H1 (cell line): ENCODE measurements at regions not wholly inside any gene's neighbourhood (a gene's known extent, or its start where the extent isn't known, plus 50 kb on each side); places are given as distances from the start of the nearest gene placed in this dataset.

Experiments
- CTCF ChIA-PET: fragments of 300-600 bp; sonication (Branson Sonifier 250); formaldehyde crosslinking; loops from one replicate; lab custom pipeline; 2021; ENCODE audit not compliant: partially characterized antibody; lab: Charles Lee
- POLR2A ChIA-PET: fragments of 300-600 bp; sonication (Branson Sonifier 250); formaldehyde crosslinking; loops from one replicate; lab custom pipeline; 2021; ENCODE audit warnings: inconsistent platforms; ENCODE audit not compliant: partially characterized antibody; lab: Charles Lee
- DNase-seq, 2 experiments: peaks; one replicate each; pipeline versions ENCODE4 v3.0.0 to v3.0.0-alpha.2; 2010 to 2022; ENCODE audit warnings: low spot score in 2 of 2, low read depth in 1 of 2, mixed read lengths in 1 of 2
- FAIRE-seq: peaks from 2 replicates; lab custom pipeline; 2011; peaks lifted over from hg19 to GRCh38; lab: Jason Lieb, UNC
- H2AFZ ChIP-seq: 2 replicates; pipeline ENCODE4 v1.8.1; 2012; ENCODE audit warnings: low read length, inconsistent platforms
- H2AK5ac ChIP-seq: 2 replicates; pipeline ENCODE4 v1.6.1; 2013; ENCODE audit warnings: low read depth, low read length
- H2BK120ac ChIP-seq: replicated peaks from 2 replicates; pipeline ENCODE3; 2013; ENCODE audit warnings: low read depth, low read length, inconsistent platforms
- H2BK12ac ChIP-seq: 2 replicates; pipeline ENCODE4 v1.6.1; 2013; ENCODE audit warnings: low read depth, low read length
- H2BK15ac ChIP-seq: 2 replicates; pipeline ENCODE4 v1.6.1; 2013; ENCODE audit warnings: low read length
- H2BK20ac ChIP-seq: 2 replicates; pipeline ENCODE4 v1.6.1; 2013; ENCODE audit warnings: low read length
- H2BK5ac ChIP-seq: 2 replicates; pipeline ENCODE4 v1.6.1; 2013; ENCODE audit warnings: low read depth, low read length
- H3K14ac ChIP-seq: 2 replicates; pipeline ENCODE4 v1.6.1; 2013; ENCODE audit warnings: inconsistent platforms; ENCODE audit not compliant: insufficient read length
- H3K18ac ChIP-seq: 2 replicates; pipeline ENCODE4 v1.6.1; 2013; ENCODE audit warnings: low read length; ENCODE audit errors: extremely low read depth
- H3K23ac ChIP-seq: 2 replicates; pipeline ENCODE4 v1.6.1; 2013; ENCODE audit warnings: inconsistent platforms; ENCODE audit not compliant: insufficient read length
- H3K23me2 ChIP-seq: 2 replicates; pipeline ENCODE4 v1.6.1; 2013; ENCODE audit warnings: low read depth, low read length
- H3K27ac ChIP-seq: 2 replicates; pipeline ENCODE4 v1.6.1; 2011; ENCODE audit warnings: low read depth, low read length, inconsistent platforms
- H3K27me3 ChIP-seq, 4 experiments: replicated peaks in 1 of 4; 1 replicate in 1 of 4; 2 replicates in 3 of 4; pipeline versions ENCODE4 v1.6.1 to v1.8.1; 2011 to 2013; ENCODE audit warnings: low read length in 3 of 4, mild to moderate bottlenecking in 3 of 4, inconsistent platforms in 2 of 4, mixed read lengths in 2 of 4, moderate library complexity in 1 of 4; ENCODE audit not compliant: control insufficient read depth in 3 of 4, insufficient read depth in 3 of 4; ENCODE audit errors: extremely low read depth in 1 of 4
- H3K36me3 ChIP-seq, 4 experiments: 2 replicates each; pipeline versions ENCODE4 v1.6.1 to v1.8.1; 2011 to 2013; ENCODE audit warnings: mild to moderate bottlenecking in 4 of 4, low read length in 3 of 4, moderate library complexity in 2 of 4, control low read depth in 1 of 4, inconsistent platforms in 1 of 4; ENCODE audit not compliant: insufficient read depth in 4 of 4, control insufficient read depth in 2 of 4
- H3K4ac ChIP-seq: replicated peaks from 2 replicates; pipeline ENCODE3; 2013; ENCODE audit warnings: low read length, low read depth, mixed read lengths, inconsistent platforms; ENCODE audit not compliant: insufficient read length
- H3K4me1 ChIP-seq, 4 experiments: replicated peaks in 1 of 4; 1 replicate in 1 of 4; 2 replicates in 3 of 4; pipeline versions ENCODE4 v1.6.1 to v1.8.1; 2011 to 2013; ENCODE audit warnings: low read length in 3 of 4, inconsistent platforms in 2 of 4, mixed read lengths in 1 of 4; ENCODE audit not compliant: insufficient read depth in 4 of 4, control insufficient read depth in 3 of 4
- H3K4me2 ChIP-seq, 2 experiments: 2 replicates each; pipeline versions ENCODE4 v1.6.1 to v1.8.1; 2011 to 2013; ENCODE audit warnings: low read depth in 2 of 2, low read length in 2 of 2, control low read depth in 1 of 2, inconsistent platforms in 1 of 2, mild to moderate bottlenecking in 1 of 2; ENCODE audit not compliant: insufficient read depth in 1 of 2
- H3K4me3 ChIP-seq, 4 experiments: fragments of 200-600, 300-600 bp in 1 of 4; sonication (generic), shearing (Covaris generic), sonication (Bioruptor Twin) in 1 of 4; 2 replicates each; pipeline versions ENCODE4 v1.5.1 to v1.8.1; 2011 to 2016; ENCODE audit warnings: low read length in 4 of 4, low read depth in 3 of 4, control low read depth in 2 of 4, inconsistent platforms in 2 of 4, mild to moderate bottlenecking in 2 of 4, mixed read lengths in 1 of 4, moderate library complexity in 1 of 4; ENCODE audit not compliant: insufficient read depth in 2 of 4; ENCODE audit errors: extremely low read depth in 1 of 4
- H3K56ac ChIP-seq: replicated peaks from 2 replicates; pipeline ENCODE3; 2013; ENCODE audit warnings: low read depth, mild to moderate bottlenecking, mixed read lengths, low read length, inconsistent platforms; ENCODE audit not compliant: insufficient read length
- H3K79me1 ChIP-seq: 2 replicates; pipeline ENCODE4 v1.6.1; 2013; ENCODE audit warnings: low read depth, low read length, control low read depth
- H3K79me2 ChIP-seq, 2 experiments: 2 replicates each; pipeline versions ENCODE4 v1.6.1 to v1.8.1; 2012 to 2013; ENCODE audit warnings: low read length in 2 of 2, mild to moderate bottlenecking in 2 of 2, inconsistent platforms in 1 of 2; ENCODE audit not compliant: insufficient read depth in 2 of 2, control insufficient read depth in 1 of 2
- H3K9ac ChIP-seq, 4 experiments: replicated peaks in 1 of 4; 1 replicate in 1 of 4; 2 replicates in 3 of 4; pipeline versions ENCODE4 v1.6.1 to v1.8.1; 2011 to 2013; ENCODE audit warnings: low read depth in 3 of 4, low read length in 3 of 4, control low read depth in 2 of 4, mild to moderate bottlenecking in 2 of 4, moderate library complexity in 2 of 4, inconsistent platforms in 1 of 4; ENCODE audit errors: extremely low read depth in 1 of 4
- H3K9me3 ChIP-seq, 2 experiments: 2 replicates each; pipeline versions ENCODE4 v1.6.1 to v1.8.1; 2012 to 2013; ENCODE audit warnings: mild to moderate bottlenecking in 2 of 2, moderate library complexity in 2 of 2, control low read depth in 1 of 2, inconsistent platforms in 1 of 2, low read depth in 1 of 2, low read length in 1 of 2, mixed read lengths in 1 of 2; ENCODE audit not compliant: insufficient read depth in 2 of 2
- H4K20me1 ChIP-seq, 2 experiments: replicated peaks in 1 of 2; 2 replicates each; pipeline versions ENCODE3 to v1.8.1; 2011 to 2013; ENCODE audit warnings: inconsistent platforms in 2 of 2, low read length in 2 of 2, mild to moderate bottlenecking in 1 of 2; ENCODE audit not compliant: insufficient read depth in 2 of 2, control insufficient read depth in 1 of 2
- H4K5ac ChIP-seq: 2 replicates; pipeline ENCODE4 v1.6.1; 2013; ENCODE audit warnings: low read length, low read depth, mixed read lengths, inconsistent platforms; ENCODE audit not compliant: insufficient read length
- H4K8ac ChIP-seq: 2 replicates; pipeline ENCODE4 v1.8.0; 2013; ENCODE audit warnings: mild to moderate bottlenecking, moderate library complexity, low read length, inconsistent platforms; ENCODE audit not compliant: insufficient read depth; ENCODE audit errors: extremely low read depth
- H4K91ac ChIP-seq: replicated peaks from 2 replicates; pipeline ENCODE3; 2013; ENCODE audit warnings: low read length, mixed read lengths, inconsistent platforms; ENCODE audit not compliant: insufficient read length
- BCL11A ChIP-seq, 2 experiments: IDR thresholded peaks; one replicate each; pipeline ENCODE4 v1.6.1; 2011; ENCODE audit warnings: low read depth in 2 of 2, low read length in 2 of 2, mild to moderate bottlenecking in 2 of 2
- CHD2 ChIP-seq: IDR thresholded peaks from 2 replicates; pipeline ENCODE4 v1.6.1; 2012; ENCODE audit warnings: low read length, improper control_type of control experiment
- KDM5A ChIP-seq: fragments of 200-600 bp; IDR thresholded peaks from 2 replicates; pipeline ENCODE4 v1.7.1; 2012; ENCODE audit warnings: mild to moderate bottlenecking, low read length, inconsistent platforms, mixed read lengths
- NRF1 ChIP-seq: IDR thresholded peaks from 2 replicates; pipeline ENCODE4 v1.6.1; 2011; ENCODE audit warnings: mild to moderate bottlenecking, low read depth, low read length, improper control_type of control experiment
- POLR2A ChIP-seq, 2 experiments: IDR thresholded peaks; 1 replicate in 1 of 2; 2 replicates in 1 of 2; pipeline ENCODE4 v1.6.1; 2011; ENCODE audit warnings: low read depth in 2 of 2, low read length in 2 of 2, mild to moderate bottlenecking in 2 of 2; ENCODE audit errors: control extremely low read depth in 1 of 2
- RFX5 ChIP-seq: IDR thresholded peaks from 2 replicates; pipeline ENCODE4 v1.6.1; 2011; ENCODE audit warnings: low read depth, low read length, improper control_type of control experiment, borderline replicate concordance
- SP4 ChIP-seq: IDR thresholded peaks from 2 replicates; pipeline ENCODE4 v1.6.1; 2012; ENCODE audit warnings: low read length, inconsistent platforms
- SUZ12 ChIP-seq: fragments of 200-600 bp; sonication (generic); IDR thresholded peaks from 2 replicates; pipeline ENCODE4 v1.6.1; 2012; ENCODE audit warnings: mild to moderate bottlenecking, inconsistent platforms, low read length, moderate library complexity, mixed read lengths
- YY1 ChIP-seq: IDR thresholded peaks from 2 replicates; pipeline ENCODE4 v1.6.1; 2011; ENCODE audit warnings: low read depth, mild to moderate bottlenecking, low read length
- WGBS, 2 experiments: shearing (Covaris generic) in 1 of 2; methylation state at CpG; one replicate each; pipeline versions ENCODE4 v1.1.6 to v1.1.7; 2013 to 2015; ENCODE audit warnings: low lambda C conversion rate in 2 of 2, mixed read lengths in 2 of 2, inconsistent platforms in 1 of 2, low coverage in 1 of 2, missing lambda C conversion rate in 1 of 2; ENCODE audit not compliant: insufficient replicate concordance in 2 of 2, insufficient coverage in 1 of 2, insufficient read length in 1 of 2; ENCODE audit errors: extremely low coverage in 1 of 2, missing lambda C conversion rate in 1 of 2; 5-methylcytosine and 5-hydroxymethylcytosine counted together
- TF ChIP-seq, protein P1 (sequence below): IDR thresholded peaks from 2 replicates; pipeline ENCODE4 v1.6.1; 2011; ENCODE audit warnings: low read length, improper control_type of control experiment
- TF ChIP-seq, protein P2 (sequence below): IDR thresholded peaks from 2 replicates; pipeline ENCODE4 v1.6.1; 2012; ENCODE audit warnings: inconsistent platforms

DNA sequence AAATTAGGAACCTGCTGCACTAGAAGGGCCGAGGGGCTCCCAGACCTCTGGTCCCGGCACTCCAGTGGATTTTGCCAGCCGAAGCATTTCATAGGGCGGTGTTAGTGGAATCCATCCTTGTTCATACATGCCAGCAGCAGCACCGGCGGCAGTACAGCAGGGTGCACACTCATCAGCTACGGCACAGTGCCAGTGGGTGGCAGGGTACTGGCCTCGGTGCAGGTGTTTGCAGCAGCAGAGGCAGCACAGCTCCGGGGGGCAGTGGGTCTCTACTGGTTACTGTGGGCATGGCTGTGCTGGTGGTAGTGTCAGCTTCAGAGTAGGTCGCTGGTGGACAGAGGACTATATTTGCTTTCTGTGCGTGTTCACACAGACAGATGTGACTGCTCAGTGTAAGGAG lies 985.7 kb downstream of the CDH8 start:
- Histone ChIP-seq H2BK120ac (no peak overlapping the region), H3K18ac (no peak overlapping the region), H3K9ac (no peak overlapping the region), H3K56ac (no peak overlapping the region), H2BK12ac (no peak overlapping the region), H2AK5ac (no peak overlapping the region), H3K4me2 (no peak overlapping the region), H3K23me2 (no peaks in the 10 kb centered on the region), H2BK20ac (no peak overlapping the region), H4K91ac (no peak overlapping the region), H3K79me2 (no peaks in the 10 kb centered on the region), H3K79me1 (no peaks in the 10 kb centered on the region), H2BK15ac (no peak overlapping the region), H3K27me3 (no peaks in the 10 kb centered on the region), H2BK5ac (no peak overlapping the region; the same call in 1 of the 2 replicates), H3K23ac (no peak overlapping the region), H3K4ac (no peak overlapping the region), H4K8ac (no peak overlapping the region), H4K20me1 (no peaks in the 10 kb centered on the region), H3K36me3 (no peaks in the 10 kb centered on the region), H2AFZ (no peak overlapping the region), H3K4me1 (no peaks in the 10 kb centered on the region), H3K27ac (no peak overlapping the region), H4K5ac (no peak overlapping the region), H3K9me3 (no peaks in the 10 kb centered on the region), H3K4me3 (no peak overlapping the region), H3K14ac (no peak overlapping the region)
- CTCF ChIA-PET: no interaction called here
- WGBS, 2 experiments: 90% methylated on average over 10 of the region's 11 CpGs; no CpG with 5 or more reads in 1 of the 2 experiments
- DNase-seq: no peak
- FAIRE-seq: no peak
- POLR2A ChIA-PET: interaction anchor here (0.6 kb wide), 1 partner anchor 147 kb away, joined by 4 read pairs; no protein-coding TSS in a partner anchor
- TF ChIP-seq BCL11A (IDR thresholded peaks at IDR 0.05; ENCODE audit: low read depth in 2 of 2, low read length in 2 of 2) (no peak), RFX5 (no peak), SP4 (no peak), POLR2A (IDR thresholded peaks at IDR 0.05; ENCODE audit: control extremely low read depth in 1 of 2, low read depth in 2 of 2, low read length in 2 of 2) (no peak), YY1 (no peak), CHD2 (no peak), SUZ12 (no peak), KDM5A (no peak), NRF1 (no peak)
- TF ChIP-seq, protein P1, sequence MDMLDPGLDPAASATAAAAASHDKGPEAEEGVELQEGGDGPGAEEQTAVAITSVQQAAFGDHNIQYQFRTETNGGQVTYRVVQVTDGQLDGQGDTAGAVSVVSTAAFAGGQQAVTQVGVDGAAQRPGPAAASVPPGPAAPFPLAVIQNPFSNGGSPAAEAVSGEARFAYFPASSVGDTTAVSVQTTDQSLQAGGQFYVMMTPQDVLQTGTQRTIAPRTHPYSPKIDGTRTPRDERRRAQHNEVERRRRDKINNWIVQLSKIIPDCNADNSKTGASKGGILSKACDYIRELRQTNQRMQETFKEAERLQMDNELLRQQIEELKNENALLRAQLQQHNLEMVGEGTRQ: no peak
- TF ChIP-seq, protein P2, sequence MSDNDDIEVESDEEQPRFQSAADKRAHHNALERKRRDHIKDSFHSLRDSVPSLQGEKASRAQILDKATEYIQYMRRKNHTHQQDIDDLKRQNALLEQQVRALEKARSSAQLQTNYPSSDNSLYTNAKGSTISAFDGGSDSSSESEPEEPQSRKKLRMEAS: no peak
